Adipocyte (in vitro differentiated cells): ENCODE measurements at regions not wholly inside any gene's neighbourhood (a gene's known extent, or its start where the extent isn't known, plus 50 kb on each side); places are given as distances from the start of the nearest gene placed in this dataset.

ENCODE experiments used
- DNase-seq: peaks from one replicate; pipeline ENCODE4 v3.0.0-alpha.2; 2015; ENCODE audit warnings: low read depth
- H3K27me3 ChIP-seq: replicated peaks from 2 replicates; pipeline ENCODE4 v1.7.0; 2013; ENCODE audit warnings: mild to moderate bottlenecking, low read length, moderate library complexity; ENCODE audit not compliant: control insufficient read depth, insufficient read depth
- H3K36me3 ChIP-seq: 2 replicates; pipeline ENCODE4 v1.7.0; 2013; ENCODE audit warnings: low read length, mild to moderate bottlenecking, moderate library complexity; ENCODE audit not compliant: control insufficient read depth, insufficient read depth, severe bottlenecking
- H3K4me1 ChIP-seq: 2 replicates; pipeline ENCODE4 v1.7.0; 2013; ENCODE audit warnings: mild to moderate bottlenecking, low read length, moderate library complexity; ENCODE audit not compliant: control insufficient read depth, insufficient read depth
- H3K4me3 ChIP-seq: 2 replicates; pipeline ENCODE4 v1.7.0; 2013; ENCODE audit warnings: mild to moderate bottlenecking, low read length, moderate library complexity
- H3K9ac ChIP-seq: 2 replicates; pipeline ENCODE4 v1.7.0; 2013; ENCODE audit warnings: mild to moderate bottlenecking, low read length, moderate library complexity
- H3K9me3 ChIP-seq: 2 replicates; pipeline ENCODE4 v1.7.0; 2013; ENCODE audit warnings: mild to moderate bottlenecking, low read length, moderate library complexity; ENCODE audit not compliant: control insufficient read depth

GRCh38 chr1:10936998-10937901 is 75.2 kb upstream of the TARDBP start:
- no peak for DNase-seq
- Histone ChIP-seq H3K9me3 (no peaks in the 10 kb centered on the region), H3K36me3 (no peaks in the 10 kb centered on the region), H3K4me3 (no peak overlapping the region), H3K9ac (no peak overlapping the region), H3K27me3 (peaks cover 53% of the 10 kb centered on the region), H3K4me1 (peaks cover 12% of the 10 kb centered on the region)

GRCh38 chr1:10938741-10939417 is 73.6 kb upstream of the TARDBP start:
- no peak for DNase-seq
- peaks cover 62% of the 10 kb centered on the region for H3K27me3 ChIP-seq
- H3K36me3 ChIP-seq: no peaks in the 10 kb centered on the region
- H3K9me3 ChIP-seq: no peaks in the 10 kb centered on the region
- no peak overlapping the region for H3K4me3 ChIP-seq
- peaks cover 18% of the 10 kb centered on the region for H3K4me1 ChIP-seq
- H3K9ac ChIP-seq: no peak overlapping the region

DNA sequence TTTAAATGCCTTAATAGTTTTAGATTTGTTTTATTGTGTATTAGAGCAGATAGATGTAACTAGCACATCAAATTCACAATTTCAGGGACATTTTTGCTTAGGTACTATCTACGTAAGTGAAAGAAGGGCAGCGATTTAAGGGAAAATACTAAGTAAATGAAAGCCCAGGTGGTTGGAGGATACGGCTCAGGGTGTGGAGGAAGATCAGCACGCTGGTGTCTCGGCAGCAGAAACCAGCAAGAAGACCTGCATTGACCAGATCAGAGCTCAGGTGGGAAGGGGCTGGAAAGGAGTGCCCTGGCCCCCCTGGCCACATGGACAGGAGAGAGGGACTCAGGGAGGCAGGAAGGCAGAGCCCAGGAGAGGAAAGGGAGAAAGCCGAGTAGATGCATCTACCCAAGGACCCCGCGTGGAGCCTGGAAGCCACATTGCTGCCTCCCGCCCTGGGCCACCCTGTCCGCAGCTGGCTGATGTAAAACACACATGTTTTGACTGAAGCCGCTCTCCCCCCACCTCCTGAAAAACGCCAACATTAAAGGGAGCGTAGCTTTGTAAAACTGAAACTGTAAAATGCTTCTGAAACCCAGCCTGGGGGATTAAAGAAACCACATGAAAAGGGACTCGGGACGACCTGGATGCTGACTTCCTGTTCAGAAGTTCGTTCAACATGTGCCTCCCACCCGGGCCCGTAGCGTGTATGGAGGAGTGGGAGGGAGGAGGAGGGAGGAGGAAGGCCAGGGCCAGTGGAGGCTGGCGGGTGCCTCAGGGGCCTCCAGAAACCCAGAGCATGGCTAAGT is 72.6 kb upstream of the TARDBP start:
- DNase-seq: no peak
- Histone ChIP-seq H3K27me3 (peaks cover 61% of the 10 kb centered on the region), H3K9me3 (no peaks in the 10 kb centered on the region), H3K4me3 (no peak overlapping the region), H3K9ac (no peak overlapping the region), H3K4me1 (peaks cover 25% of the 10 kb centered on the region), H3K36me3 (no peaks in the 10 kb centered on the region)

DNA sequence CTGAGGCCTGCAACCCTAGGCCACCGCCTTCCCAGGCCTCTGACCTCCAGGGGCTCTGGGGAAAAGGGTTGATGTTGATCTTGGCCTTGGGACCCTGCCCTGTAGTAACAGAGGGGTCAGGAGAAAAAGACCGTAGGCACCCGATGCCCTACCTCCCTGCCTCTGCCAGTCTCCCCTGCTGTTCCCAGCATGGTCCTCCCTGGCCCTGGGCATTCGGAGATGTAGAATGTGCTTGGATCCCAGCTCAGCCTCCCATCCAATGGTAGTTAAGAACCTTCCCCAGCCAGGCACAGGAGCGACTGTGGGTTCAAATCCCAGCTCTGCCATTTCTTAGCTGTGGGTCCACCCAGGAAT is 72.0 kb upstream of the TARDBP start:
- H3K9me3 ChIP-seq: no peaks in the 10 kb centered on the region
- no peak for DNase-seq
- H3K9ac ChIP-seq: no peak overlapping the region
- H3K4me3 ChIP-seq: no peak overlapping the region
- H3K27me3 ChIP-seq: peaks cover 61% of the 10 kb centered on the region
- H3K4me1 ChIP-seq: peaks cover 25% of the 10 kb centered on the region
- no peaks in the 10 kb centered on the region for H3K36me3 ChIP-seq

DNA sequence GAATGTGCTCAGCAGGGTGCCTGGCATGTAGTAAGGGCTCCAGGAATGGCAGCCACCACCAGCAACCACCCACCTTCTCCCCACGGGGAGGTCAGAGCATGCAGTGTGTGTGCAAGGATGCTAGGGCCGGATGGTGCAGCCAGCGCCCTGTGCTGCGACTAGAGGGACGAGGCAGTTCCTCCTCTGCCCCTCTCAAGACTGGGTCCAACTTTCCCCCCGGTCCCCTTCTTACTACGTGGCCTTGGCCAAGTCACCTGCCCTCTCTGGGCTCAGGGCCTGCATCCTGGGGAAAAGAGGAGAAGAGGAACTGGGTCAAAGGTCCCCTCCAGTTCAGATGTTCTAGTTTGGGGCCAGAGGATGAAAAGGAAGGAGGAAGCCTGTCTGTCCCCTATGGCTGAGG is 71.6 kb upstream of the TARDBP start:
- DNase-seq: no peak
- Histone ChIP-seq H3K27me3 (peaks cover 61% of the 10 kb centered on the region), H3K4me3 (no peak overlapping the region)

GRCh38 chr1:10941891-10942541 is 70.4 kb upstream of the TARDBP start:
- no peak overlapping the region for H3K4me3 ChIP-seq
- DNase-seq: peak; percentile 69
- no peaks in the 10 kb centered on the region for H3K9me3 ChIP-seq
- peaks cover 25% of the 10 kb centered on the region for H3K4me1 ChIP-seq
- H3K27me3 ChIP-seq: peaks cover 68% of the 10 kb centered on the region
- no peaks in the 10 kb centered on the region for H3K36me3 ChIP-seq
- H3K9ac ChIP-seq: no peak overlapping the region

More for the DNA sequence above, 71.6 kb upstream of the TARDBP start:
- Histone ChIP-seq H3K36me3 (no peaks in the 10 kb centered on the region), H3K4me1 (peaks cover 25% of the 10 kb centered on the region), H3K9ac (no peak overlapping the region), H3K9me3 (no peaks in the 10 kb centered on the region)

DNA sequence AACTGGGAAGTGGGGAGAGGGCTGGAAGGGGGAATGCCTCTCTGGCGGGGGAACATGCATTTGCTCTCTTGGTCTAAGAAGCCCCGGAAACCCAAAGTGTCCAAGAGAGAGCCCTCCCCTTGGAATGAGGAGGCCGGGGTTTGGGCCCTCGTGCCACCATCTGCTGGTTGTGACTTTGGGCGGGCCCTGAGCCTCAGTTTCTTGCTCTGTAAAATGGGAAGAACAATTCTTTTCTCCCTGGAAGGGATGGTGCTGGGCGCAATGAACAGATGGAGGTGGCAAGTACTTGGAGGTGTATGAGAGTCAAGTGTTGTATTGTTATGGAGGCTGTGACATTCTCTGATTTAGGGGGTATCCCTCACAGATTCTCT is 69.9 kb upstream of the TARDBP start:
- no peaks in the 10 kb centered on the region for H3K36me3 ChIP-seq
- H3K4me3 ChIP-seq: no peak overlapping the region
- H3K4me1 ChIP-seq: peaks cover 25% of the 10 kb centered on the region
- no peak for DNase-seq
- no peaks in the 10 kb centered on the region for H3K9me3 ChIP-seq
- H3K27me3 ChIP-seq: peaks cover 73% of the 10 kb centered on the region
- no peak overlapping the region for H3K9ac ChIP-seq

GRCh38 chr1:10943041-10943440 is 69.4 kb upstream of the TARDBP start:
- Histone ChIP-seq H3K9ac (no peak overlapping the region), H3K9me3 (no peaks in the 10 kb centered on the region), H3K4me1 (peaks cover 25% of the 10 kb centered on the region), H3K36me3 (no peaks in the 10 kb centered on the region), H3K27me3 (peaks cover 77% of the 10 kb centered on the region), H3K4me3 (no peak overlapping the region)
- no peak for DNase-seq

DNA sequence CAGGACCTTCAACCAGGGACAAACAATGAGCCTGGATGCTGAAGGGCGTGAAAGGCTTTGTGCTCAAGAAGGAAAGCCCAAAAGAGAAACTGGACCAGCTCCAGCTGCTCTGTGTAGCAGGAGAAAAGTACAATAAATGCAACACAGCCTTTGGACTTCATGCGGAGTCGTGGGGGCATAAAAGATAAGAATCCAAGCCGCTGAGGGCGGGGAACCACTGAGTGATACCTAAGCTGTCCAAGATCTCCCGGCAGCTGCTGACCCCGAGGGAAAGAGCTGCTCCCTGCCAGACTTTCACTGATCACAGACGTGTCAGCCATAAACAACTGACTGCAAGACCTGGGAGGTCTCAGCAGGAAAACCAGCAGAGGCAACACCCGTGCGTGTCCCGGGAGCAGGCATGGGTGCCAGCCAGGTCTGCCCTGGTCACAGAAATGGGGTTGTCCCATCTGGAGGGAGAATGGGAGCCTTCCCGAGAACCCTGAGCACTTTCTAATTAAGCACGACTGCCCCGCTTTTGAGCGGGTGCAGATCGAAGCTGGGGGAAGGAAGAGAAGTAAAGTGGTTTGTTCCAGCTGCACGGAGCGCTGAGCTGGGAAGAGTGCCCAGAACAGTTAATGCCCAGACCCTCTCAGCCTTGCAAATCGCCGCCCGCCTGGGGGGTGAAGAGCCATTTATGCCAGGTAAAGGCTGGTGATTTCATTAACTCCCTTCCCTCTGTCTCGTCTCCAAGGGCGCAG is 68.3 kb upstream of the TARDBP start:
- no peak overlapping the region for H3K9ac ChIP-seq
- peaks cover 79% of the 10 kb centered on the region for H3K27me3 ChIP-seq
- H3K4me1 ChIP-seq: peaks cover 25% of the 10 kb centered on the region
- no peaks in the 10 kb centered on the region for H3K36me3 ChIP-seq
- no peaks in the 10 kb centered on the region for H3K9me3 ChIP-seq
- peak; percentile 61 for DNase-seq
- peak overlapping the region; percentile 58 for H3K4me3 ChIP-seq

DNA sequence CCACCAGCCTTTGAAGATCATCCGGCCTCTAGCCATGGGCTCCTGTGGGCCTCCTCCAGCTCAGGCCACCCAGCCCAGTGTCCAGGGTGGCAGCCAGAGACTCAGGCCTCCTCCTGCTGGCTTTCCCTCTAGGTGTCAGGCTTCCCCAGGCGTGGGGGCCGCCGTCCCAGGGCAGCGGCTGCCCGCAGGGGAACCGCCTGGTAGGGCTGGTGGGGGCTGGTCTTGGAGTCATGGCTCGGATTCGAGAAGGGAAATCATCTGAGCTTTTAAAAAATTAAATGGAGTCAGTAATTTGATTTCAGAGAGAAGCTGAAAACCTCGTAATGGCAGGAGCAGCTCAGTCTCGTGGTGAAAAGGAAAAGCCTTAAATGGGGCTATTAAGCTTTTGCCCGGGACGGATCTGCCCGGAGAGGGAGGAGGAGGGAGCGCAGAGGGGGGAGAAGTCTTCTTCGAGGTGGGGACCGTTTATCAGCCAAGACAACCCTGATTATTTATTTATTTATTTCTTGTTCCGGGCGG is 66.4 kb upstream of the TARDBP start:
- DNase-seq: no peak
- Histone ChIP-seq H3K9me3 (no peaks in the 10 kb centered on the region), H3K36me3 (no peaks in the 10 kb centered on the region), H3K27me3 (peaks cover 65% of the 10 kb centered on the region), H3K4me3 (no peak overlapping the region), H3K9ac (no peak overlapping the region), H3K4me1 (peaks cover 24% of the 10 kb centered on the region)
